PC-3 (cell line): ENCODE measurements at regions not wholly inside any gene's neighbourhood (a gene's known extent, or its start where the extent isn't known, plus 50 kb on each side); places are given as distances from the start of the nearest gene placed in this dataset.

ENCODE experiments used
- ATAC-seq: fragments of 200-7000 bp; cut with Tn5 transposase; 2 replicates; pipeline ENCODE4 v1.9.1; 2020; ENCODE audit warnings: mild to moderate bottlenecking, moderate library complexity
- BruUV-seq: library from RNA; stranded (reverse); fragments of 400-500 nt; replicated peaks from 2 replicates; lab custom pipeline; 2021; lab: Mats Ljungman, UMichigan
- CTCF ChIA-PET: fragments of 300-600 bp; sonication (Branson Sonifier 250); formaldehyde crosslinking; loops from one replicate; lab custom pipeline; 2022; ENCODE audit warnings: antibody characterized with exemption; lab: Charles Lee
- POLR2A ChIA-PET: fragments of 300-600 bp; sonication (Branson Sonifier 250); formaldehyde crosslinking; loops from one replicate; lab custom pipeline; 2022; ENCODE audit warnings: antibody characterized with exemption; ENCODE audit not compliant: unreplicated experiment; lab: Charles Lee
- DNase-seq: peaks from one replicate; pipeline ENCODE4 v3.0.0-alpha.2; 2015
- H2AFZ ChIP-seq: fragments of 300-600 bp; sonication (generic); 2 replicates; pipeline ENCODE4 v1.6.0; 2016; ENCODE audit warnings: antibody characterized with exemption, low read length
- H3F3A ChIP-seq: fragments of 300-600 bp; sonication (generic); one replicate; pipeline ENCODE4 v1.6.0; 2017; ENCODE audit warnings: antibody characterized with exemption, low read length, control low read depth, mild to moderate bottlenecking; ENCODE audit not compliant: unreplicated experiment
- H3K27ac ChIP-seq: fragments of 300-600 bp; sonication (generic); 2 replicates; pipeline ENCODE4 v1.5.1; 2016; ENCODE audit warnings: mild to moderate bottlenecking, low read length
- H3K27me3 ChIP-seq: fragments of 300-600 bp; sonication (generic); 2 replicates; pipeline ENCODE4 v1.6.1; 2016; ENCODE audit warnings: low read length, mixed read lengths
- H3K36me3 ChIP-seq: fragments of 300-600 bp; sonication (generic); 2 replicates; pipeline ENCODE4 v1.6.1; 2016; ENCODE audit warnings: low read depth, mixed run types, low read length, mixed read lengths
- H3K4me1 ChIP-seq: fragments of 300-600 bp; sonication (generic); 2 replicates; pipeline ENCODE4 v1.5.1; 2016; ENCODE audit warnings: low read length; ENCODE audit not compliant: insufficient read depth
- H3K4me2 ChIP-seq: fragments of 300-600 bp; sonication (generic); 2 replicates; pipeline ENCODE4 v1.6.0; 2016; ENCODE audit warnings: low read length
- H3K4me3 ChIP-seq: fragments of 300-600 bp; sonication (generic); 2 replicates; pipeline ENCODE4 v1.5.1; 2016; ENCODE audit warnings: mild to moderate bottlenecking, low read length, mixed read lengths
- H3K79me2 ChIP-seq: fragments of 300-600 bp; sonication (generic); 2 replicates; pipeline ENCODE4 v1.6.1; 2017; ENCODE audit warnings: low read length, mixed read lengths
- H3K9ac ChIP-seq: fragments of 300-600 bp; sonication (generic); 2 replicates; pipeline ENCODE4 v1.6.0; 2016; ENCODE audit warnings: mild to moderate bottlenecking, low read length
- H3K9me2 ChIP-seq: fragments of 300-600 bp; sonication (generic); replicated peaks from 2 replicates; pipeline ENCODE4 v1.6.1; 2016; ENCODE audit warnings: mixed run types, low read length, mixed read lengths
- H3K9me3 ChIP-seq: fragments of 300-600 bp; sonication (generic); 2 replicates; pipeline ENCODE4 v1.6.1; 2016; ENCODE audit warnings: low read length, mixed read lengths
- H4K20me1 ChIP-seq: fragments of 300-600 bp; sonication (generic); 2 replicates; pipeline ENCODE4 v1.6.1; 2016; ENCODE audit warnings: low read length, mixed read lengths
- EZH2 ChIP-seq: fragments of 300-600 bp; sonication (generic); IDR thresholded peaks from one replicate; pipeline ENCODE4 v1.6.1; 2017; ENCODE audit warnings: antibody characterized with exemption, mild to moderate bottlenecking, low read length; ENCODE audit not compliant: unreplicated experiment
- EZH2phosphoT487 ChIP-seq: fragments of 300-600 bp; sonication (generic); IDR thresholded peaks from 2 replicates; pipeline ENCODE4 v1.6.1; 2018; ENCODE audit warnings: mild to moderate bottlenecking, antibody characterized with exemption, low read length, borderline replicate concordance
- intact Hi-C: fragments of 100-400 bp; cut with micrococcal nuclease; formaldehyde crosslinking; loops from 2 replicates; pipeline ENCODE4 v1.9.0; 2023
- TF ChIP-seq, protein P1 (sequence below): fragments of 300-600 bp; sonication (generic); conservative IDR thresholded peaks from 2 replicates; pipeline ENCODE4 v1.5.1; 2017; ENCODE audit warnings: antibody characterized with exemption, low read depth, mild to moderate bottlenecking, low read length

DNA sequence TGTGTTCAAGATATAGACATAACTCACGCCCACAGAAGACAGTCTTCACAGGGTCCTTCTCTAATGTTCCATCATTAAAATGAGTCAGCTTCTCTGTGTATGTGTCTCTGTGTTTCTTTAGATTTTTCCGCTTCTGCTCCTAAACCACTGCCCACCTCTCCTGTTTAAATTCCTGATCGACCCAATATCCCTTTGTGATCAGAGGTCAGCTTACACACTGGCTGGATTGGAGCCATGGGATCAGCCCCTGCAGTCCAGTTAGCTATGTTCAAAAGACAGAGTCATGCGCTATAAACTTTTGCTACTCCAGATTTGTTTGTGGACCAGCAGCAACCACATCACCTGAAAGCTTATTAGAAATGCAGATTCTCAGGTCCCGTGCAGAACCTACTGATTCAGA lies 229.2 kb downstream of the C1D start:
- TF ChIP-seq, protein P1, sequence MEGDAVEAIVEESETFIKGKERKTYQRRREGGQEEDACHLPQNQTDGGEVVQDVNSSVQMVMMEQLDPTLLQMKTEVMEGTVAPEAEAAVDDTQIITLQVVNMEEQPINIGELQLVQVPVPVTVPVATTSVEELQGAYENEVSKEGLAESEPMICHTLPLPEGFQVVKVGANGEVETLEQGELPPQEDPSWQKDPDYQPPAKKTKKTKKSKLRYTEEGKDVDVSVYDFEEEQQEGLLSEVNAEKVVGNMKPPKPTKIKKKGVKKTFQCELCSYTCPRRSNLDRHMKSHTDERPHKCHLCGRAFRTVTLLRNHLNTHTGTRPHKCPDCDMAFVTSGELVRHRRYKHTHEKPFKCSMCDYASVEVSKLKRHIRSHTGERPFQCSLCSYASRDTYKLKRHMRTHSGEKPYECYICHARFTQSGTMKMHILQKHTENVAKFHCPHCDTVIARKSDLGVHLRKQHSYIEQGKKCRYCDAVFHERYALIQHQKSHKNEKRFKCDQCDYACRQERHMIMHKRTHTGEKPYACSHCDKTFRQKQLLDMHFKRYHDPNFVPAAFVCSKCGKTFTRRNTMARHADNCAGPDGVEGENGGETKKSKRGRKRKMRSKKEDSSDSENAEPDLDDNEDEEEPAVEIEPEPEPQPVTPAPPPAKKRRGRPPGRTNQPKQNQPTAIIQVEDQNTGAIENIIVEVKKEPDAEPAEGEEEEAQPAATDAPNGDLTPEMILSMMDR, result no peak
- TF ChIP-seq EZH2phosphoT487 (no peak), EZH2 (no peak)
- ATAC-seq (no peak), DNase-seq (no peak)
- Histone ChIP-seq H3K4me3 (no peak overlapping the region), H4K20me1 (no peaks in the 10 kb centered on the region), H3F3A (no peaks in the 10 kb centered on the region), H3K4me1 (no peaks in the 10 kb centered on the region), H3K4me2 (no peak overlapping the region), H2AFZ (no peak overlapping the region), H3K27ac (no peak overlapping the region), H3K9ac (no peak overlapping the region), H3K79me2 (no peaks in the 10 kb centered on the region), H3K27me3 (no peaks in the 10 kb centered on the region), H3K9me2 (no peaks in the 10 kb centered on the region), H3K36me3 (no peaks in the 10 kb centered on the region), H3K9me3 (no peaks in the 10 kb centered on the region)
- intact Hi-C loops, result no loop called here
- BruUV-seq, result no TSS peak
- CTCF ChIA-PET, result no interaction called here
- POLR2A ChIA-PET, result no interaction called here

DNA sequence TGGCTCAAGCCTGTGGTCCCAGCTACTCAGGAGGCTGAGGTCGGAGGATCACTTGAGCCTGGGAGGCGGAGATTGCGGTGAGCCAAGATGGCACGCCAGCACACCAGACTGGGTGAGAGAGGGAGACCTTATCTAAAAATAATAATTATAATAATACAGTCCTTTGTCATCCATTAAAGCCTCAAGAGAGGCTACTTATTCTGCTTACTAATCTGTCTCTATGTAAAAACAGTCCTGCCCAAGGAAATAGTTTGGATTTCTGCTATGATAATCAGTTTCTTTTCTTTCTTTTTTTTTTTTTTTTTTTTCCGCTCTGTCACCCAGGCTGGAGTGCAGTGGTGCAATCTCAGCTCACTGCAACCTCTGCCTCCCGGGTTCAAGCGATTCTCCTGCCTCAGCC lies 228.3 kb downstream of the C1D start:
- Histone ChIP-seq H3K27ac (no peak overlapping the region), H3K79me2 (no peaks in the 10 kb centered on the region), H3K9me2 (no peaks in the 10 kb centered on the region), H3K9ac (no peak overlapping the region), H3K9me3 (no peaks in the 10 kb centered on the region), H3K4me2 (no peak overlapping the region), H3F3A (no peaks in the 10 kb centered on the region), H4K20me1 (no peaks in the 10 kb centered on the region), H3K36me3 (no peaks in the 10 kb centered on the region), H2AFZ (no peak overlapping the region), H3K27me3 (no peaks in the 10 kb centered on the region), H3K4me3 (no peak overlapping the region), H3K4me1 (peaks cover 6% of the 10 kb centered on the region; the same call in 1 of the 2 replicates)
- CTCF ChIA-PET, result interaction anchor here (0.5 kb wide), 1 partner anchor 606 kb away, joined by 4 read pairs; no protein-coding TSS in a partner anchor
- ATAC-seq (no peak), DNase-seq (no peak)
- POLR2A ChIA-PET, result no interaction called here
- no peak for TF ChIP-seq EZH2
- TF ChIP-seq, protein P1, result no peak
- TF ChIP-seq EZH2phosphoT487, result no peak
- BruUV-seq, result no TSS peak
- intact Hi-C loops, result no loop called here

DNA sequence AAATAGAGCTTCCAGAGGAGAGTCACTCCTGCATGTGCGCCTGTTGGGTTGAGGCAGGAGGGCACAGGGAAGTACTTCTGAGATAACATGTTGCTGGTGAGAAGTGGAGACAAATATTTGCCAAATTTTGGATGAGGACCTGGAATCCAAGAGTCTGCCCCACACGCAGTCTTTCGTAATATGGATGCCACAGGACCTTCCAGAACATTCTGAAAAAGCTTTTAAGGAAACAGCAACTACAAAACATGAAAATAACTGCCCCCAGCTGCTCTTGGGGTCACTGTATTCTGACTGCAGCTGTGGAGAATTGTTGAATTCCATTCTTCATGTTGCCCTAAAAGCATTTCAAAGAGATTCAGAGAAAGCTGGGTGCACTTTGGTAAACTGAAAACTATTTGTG lies 227.5 kb downstream of the C1D start:
- no peaks in the 10 kb centered on the region for H3K9me3 ChIP-seq
- ATAC-seq, result no peak
- BruUV-seq, result no TSS peak
- DNase-seq, result no peak
- ChIA-PET POLR2A (no interaction called here), CTCF (interaction anchor here (0.5 kb wide), 1 partner anchor 606 kb away, joined by 4 read pairs; no protein-coding TSS in a partner anchor)
- H3K4me1 ChIP-seq, result peaks cover 9% of the 10 kb centered on the region; the same call in 1 of the 2 replicates
- H3K27ac ChIP-seq, result no peak overlapping the region
- no peak overlapping the region for H3K4me3 ChIP-seq
- H3K4me2 ChIP-seq, result no peak overlapping the region
- H2AFZ ChIP-seq, result no peak overlapping the region
- H3K9ac ChIP-seq, result no peak overlapping the region
- intact Hi-C loops, result no loop called here
- no peaks in the 10 kb centered on the region for H4K20me1 ChIP-seq
- H3K9me2 ChIP-seq, result no peaks in the 10 kb centered on the region
- no peaks in the 10 kb centered on the region for H3K27me3 ChIP-seq
- H3K79me2 ChIP-seq, result no peaks in the 10 kb centered on the region
- no peak for TF ChIP-seq EZH2phosphoT487
- TF ChIP-seq, protein P1, result no peak
- TF ChIP-seq EZH2, result no peak
- H3K36me3 ChIP-seq, result no peaks in the 10 kb centered on the region
- H3F3A ChIP-seq, result no peaks in the 10 kb centered on the region
